SK-N-SH (cell line): ENCODE measurements at regions not wholly inside any gene's neighbourhood (a gene's known extent, or its start where the extent isn't known, plus 50 kb on each side); places are given as distances from the start of the nearest gene placed in this dataset.
"Not testable (repeated sequence)": the region's sequence is repeated elsewhere in the genome, so short reads cannot be mapped to it uniquely, and the experiment has no call there.

Experiments
- CTCF ChIA-PET: fragments of 300-600, 350-600 bp; formaldehyde crosslinking; extraction: SDS; loops from one replicate; lab custom pipeline; 2021; lab: Yijun Ruan, JAX
- POLR2A ChIA-PET: fragments of 350-600 bp; sonication (Branson Sonifier 250); formaldehyde crosslinking; extraction: SDS; loops from one replicate; lab custom pipeline; 2020; ENCODE audit warnings: antibody characterized with exemption, inconsistent platforms; lab: Yijun Ruan, JAX
- DNase-seq: peaks from one replicate; pipeline ENCODE4 v3.0.0; 2012
- H2AFZ ChIP-seq: fragments of 200-600 bp; sonication (generic); 2 replicates; pipeline ENCODE4 v1.8.1; 2016; ENCODE audit warnings: antibody characterized with exemption, mild to moderate bottlenecking, low read depth
- H3F3A ChIP-seq: fragments of 200-600 bp; sonication (generic); replicated peaks from 2 replicates; pipeline ENCODE3; 2016; ENCODE audit warnings: antibody characterized with exemption, mild to moderate bottlenecking; ENCODE audit not compliant: insufficient read depth
- H3K27ac ChIP-seq, 2 experiments: fragments of 200-500 bp in 1 of 2; fragments of 200-600 bp in 1 of 2; sonication (Bioruptor generic) in 1 of 2; sonication (generic), shearing (Covaris generic) in 1 of 2; 2 replicates each; pipeline versions ENCODE4 v1.5.1 to v1.6.1; 2014 to 2016; ENCODE audit warnings: low read depth in 2 of 2, inconsistent platforms in 1 of 2, low read length in 1 of 2, mild to moderate bottlenecking in 1 of 2, mixed read lengths in 1 of 2
- H3K27me3 ChIP-seq: fragments of 200-600 bp; sonication (generic), shearing (Covaris generic); 2 replicates; pipeline ENCODE4 v1.6.1; 2016; ENCODE audit warnings: mixed run types; ENCODE audit not compliant: insufficient read depth
- H3K36me3 ChIP-seq, 2 experiments: fragments of 200-500 bp in 1 of 2; fragments of 200-600 bp in 1 of 2; sonication (Bioruptor generic) in 1 of 2; sonication (generic) in 1 of 2; replicated peaks in 1 of 2; 2 replicates each; pipeline versions ENCODE3 to v1.5.1; 2014 to 2016; ENCODE audit warnings: low read length in 1 of 2, mild to moderate bottlenecking in 1 of 2; ENCODE audit not compliant: insufficient read depth in 2 of 2, control insufficient read depth in 1 of 2
- H3K4me1 ChIP-seq, 2 experiments: fragments of 200-500 bp in 1 of 2; fragments of 200-600 bp in 1 of 2; sonication (Bioruptor generic) in 1 of 2; sonication (generic), shearing (Covaris generic) in 1 of 2; 2 replicates each; pipeline versions ENCODE4 v1.5.1 to v1.6.1; 2014 to 2016; ENCODE audit warnings: low read depth in 1 of 2, low read length in 1 of 2, mixed run types in 1 of 2; ENCODE audit not compliant: insufficient read depth in 2 of 2, control insufficient read depth in 1 of 2
- H3K4me2 ChIP-seq: fragments of 200-600 bp; sonication (generic), shearing (Covaris generic); 2 replicates; pipeline ENCODE4 v1.6.1; 2017; ENCODE audit warnings: mixed run types
- H3K4me3 ChIP-seq, 2 experiments: fragments of 200-500 bp in 1 of 2; fragments of 200-600 bp in 1 of 2; sonication (Bioruptor generic) in 1 of 2; sonication (generic), shearing (Covaris generic) in 1 of 2; 2 replicates each; pipeline versions ENCODE4 v1.5.1 to v1.8.1; 2014 to 2016; ENCODE audit warnings: low read depth in 2 of 2, inconsistent platforms in 1 of 2, low read length in 1 of 2, mild to moderate bottlenecking in 1 of 2, mixed read lengths in 1 of 2, moderate library complexity in 1 of 2
- H3K79me2 ChIP-seq: fragments of 200-600 bp; sonication (generic); 2 replicates; pipeline ENCODE4 v1.8.1; 2017; ENCODE audit warnings: mild to moderate bottlenecking; ENCODE audit not compliant: insufficient read depth
- H3K9ac ChIP-seq: fragments of 200-600 bp; sonication (generic); 2 replicates; pipeline ENCODE4 v1.6.1; 2017; ENCODE audit warnings: mixed run types
- H3K9me2 ChIP-seq: fragments of 200-600 bp; sonication (generic); 2 replicates; pipeline ENCODE4 v1.6.1; 2017; ENCODE audit warnings: mixed run types
- H3K9me3 ChIP-seq: fragments of 200-600 bp; sonication (generic); 2 replicates; pipeline ENCODE4 v1.6.1; 2017; ENCODE audit warnings: mixed run types, mild to moderate bottlenecking, moderate library complexity
- H4K20me1 ChIP-seq: fragments of 200-600 bp; sonication (generic); 2 replicates; pipeline ENCODE4 v1.6.1; 2017; ENCODE audit warnings: mild to moderate bottlenecking, mixed run types; ENCODE audit not compliant: insufficient read depth
- EP300 ChIP-seq, 2 experiments: IDR thresholded peaks; 2 replicates each; pipeline versions ENCODE4 v1.4.0 to v1.6.1; 2012; ENCODE audit warnings: borderline replicate concordance in 1 of 2, low read depth in 1 of 2, low read length in 1 of 2
- NFIC ChIP-seq: IDR thresholded peaks from 2 replicates; pipeline ENCODE4 v1.4.0; 2012; ENCODE audit warnings: borderline replicate concordance
- RFX5 ChIP-seq: IDR thresholded peaks from 2 replicates; pipeline ENCODE4 v1.6.1; 2012; ENCODE audit warnings: mild to moderate bottlenecking, improper control_type of control experiment, low read length
- SIN3A ChIP-seq: IDR thresholded peaks from 2 replicates; pipeline ENCODE4 v1.6.1; 2012; ENCODE audit warnings: low read depth, mild to moderate bottlenecking, low read length, moderate library complexity, borderline replicate concordance
- TCF12 ChIP-seq: IDR thresholded peaks from 2 replicates; pipeline ENCODE4 v1.4.0; 2012
- USF1 ChIP-seq: IDR thresholded peaks from 2 replicates; pipeline ENCODE4 v1.4.0; 2012; ENCODE audit warnings: low read depth, borderline replicate concordance
- USF2 ChIP-seq: fragments of 150-350 bp; IDR thresholded peaks from 2 replicates; pipeline ENCODE4 v1.6.1; 2017; ENCODE audit warnings: antibody characterized with exemption, low read length, low read depth, borderline replicate concordance
- ZBTB33 ChIP-seq: IDR thresholded peaks from 2 replicates; pipeline ENCODE4 v1.4.0; 2012; ENCODE audit warnings: low read depth, borderline replicate concordance
- WGBS: methylation state at CpG from one replicate; pipeline ENCODE4 v1.1.6; 2017; ENCODE audit warnings: low lambda C conversion rate; 5-methylcytosine and 5-hydroxymethylcytosine counted together

DNA sequence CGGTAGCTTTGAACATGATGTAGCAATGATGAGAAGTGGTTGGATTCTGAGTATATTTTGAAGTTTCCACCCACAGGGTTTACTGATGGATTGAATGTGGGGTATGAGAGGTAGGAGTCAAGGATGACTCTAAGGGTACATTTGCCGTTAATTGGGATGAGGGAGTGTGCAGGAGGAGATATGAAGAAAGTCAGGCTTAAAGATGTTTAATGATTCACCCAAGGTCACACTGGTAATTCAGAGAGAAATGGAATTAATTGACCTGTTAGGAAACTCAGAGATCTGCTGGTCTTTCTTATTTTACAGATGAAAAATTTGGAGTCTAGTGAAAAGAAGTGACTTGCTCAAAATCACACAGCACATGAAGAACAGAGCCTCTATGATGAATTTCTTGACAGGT is 390.7 kb downstream of the GBA3 start:
- H3K27ac ChIP-seq: no peak overlapping the region
- H3K4me1 ChIP-seq: no peaks in the 10 kb centered on the region
- POLR2A ChIA-PET: no interaction called here
- H4K20me1 ChIP-seq: no peaks in the 10 kb centered on the region
- no peak overlapping the region for H2AFZ ChIP-seq
- no peaks in the 10 kb centered on the region for H3K9me2 ChIP-seq
- TF ChIP-seq TCF12: no peak
- no peak for TF ChIP-seq USF1
- no peak for TF ChIP-seq NFIC
- no peak for TF ChIP-seq USF2
- no peak for TF ChIP-seq ZBTB33
- TF ChIP-seq RFX5: no peak
- TF ChIP-seq EP300 (IDR thresholded peaks at IDR 0.05; ENCODE audit: borderline replicate concordance in 1 of 2, low read depth in 1 of 2, low read length in 1 of 2): no peak
- no peak for TF ChIP-seq SIN3A
- TF ChIP-seq, all 33 proteins: peak for 0
- Histone ChIP-seq H3K9me3 (no peaks in the 10 kb centered on the region), H3K36me3 (no peaks in the 10 kb centered on the region), H3K4me3 (no peak overlapping the region), H3K4me2 (no peak overlapping the region), H3K27me3 (no peaks in the 10 kb centered on the region), H3K9ac (no peak overlapping the region), H3F3A (no peaks in the 10 kb centered on the region), H3K79me2 (no peaks in the 10 kb centered on the region)
- CTCF ChIA-PET: no interaction called here
- DNase-seq: no peak
- 2% methylated on average over 2 of the region's 2 CpGs for WGBS

- H3F3A ChIP-seq, H3K4me1 ChIP-seq, H3K9ac ChIP-seq, H3K9me2 ChIP-seq, H3K27ac ChIP-seq, POLR2A ChIA-PET, H4K20me1 ChIP-seq, CTCF ChIA-PET, H3K79me2 ChIP-seq, H3K4me3 ChIP-seq, H3K4me2 ChIP-seq, H3K9me3 ChIP-seq, H2AFZ ChIP-seq, H3K36me3 ChIP-seq, H3K27me3 ChIP-seq, DNase-seq: not testable (repeated sequence)
- 0% methylated on average over 2 of the region's 2 CpGs for WGBS
Measured at GRCh38 chr4:23080171-23080570, 387.4 kb downstream of the GBA3 start.
